GM21786 (cell line): ENCODE measurements at regions not wholly inside any gene's neighbourhood (a gene's known extent, or its start where the extent isn't known, plus 50 kb on each side); places are given as distances from the start of the nearest gene placed in this dataset.
A peak's percentile ranks its signal among the peaks of the same experiment; 100 is the strongest.

Experiments used
- ATAC-seq: cut with Tn5 transposase; IDR thresholded peaks from one replicate; pipeline ENCODE4 v1.9.1; 2021; ENCODE audit not compliant: unreplicated experiment

GRCh38 chr10:108208732-108209131 lies 1044.2 kb upstream of the SORCS1 start:
- no peak for ATAC-seq

DNA sequence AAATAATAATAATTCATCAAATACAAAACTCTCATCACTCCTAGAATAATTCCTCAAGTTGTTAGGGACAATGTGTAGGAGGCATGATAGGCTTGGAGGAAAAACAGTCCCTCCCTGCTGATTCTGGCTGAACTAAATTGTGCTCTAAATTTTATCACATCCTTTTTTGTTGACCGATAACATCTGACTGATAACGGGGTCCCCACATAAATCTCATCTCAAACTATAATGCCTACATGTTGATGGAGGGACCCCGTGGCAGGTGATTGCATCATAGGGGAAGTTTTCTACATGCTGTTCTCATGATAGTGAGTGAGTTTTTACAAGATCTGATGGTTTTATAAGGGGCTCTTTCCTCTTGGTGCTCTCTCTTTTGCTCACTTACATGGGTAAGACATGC lies 1043.5 kb upstream of the SORCS1 start:
- no peak for ATAC-seq

GRCh38 chr10:108204528-108205305 lies 1040.2 kb upstream of the SORCS1 start:
- ATAC-seq, result peak; percentile 85

GRCh38 chr10:108203905-108204527 lies 1039.5 kb upstream of the SORCS1 start:
- peak; percentile 6 for ATAC-seq

GRCh38 chr10:108187408-108188012 lies 1023.0 kb upstream of the SORCS1 start:
- no peak for ATAC-seq

- ATAC-seq, result no peak
Observed at GRCh38 chr10:108184114-108184513, 1019.6 kb upstream of the SORCS1 start.

DNA sequence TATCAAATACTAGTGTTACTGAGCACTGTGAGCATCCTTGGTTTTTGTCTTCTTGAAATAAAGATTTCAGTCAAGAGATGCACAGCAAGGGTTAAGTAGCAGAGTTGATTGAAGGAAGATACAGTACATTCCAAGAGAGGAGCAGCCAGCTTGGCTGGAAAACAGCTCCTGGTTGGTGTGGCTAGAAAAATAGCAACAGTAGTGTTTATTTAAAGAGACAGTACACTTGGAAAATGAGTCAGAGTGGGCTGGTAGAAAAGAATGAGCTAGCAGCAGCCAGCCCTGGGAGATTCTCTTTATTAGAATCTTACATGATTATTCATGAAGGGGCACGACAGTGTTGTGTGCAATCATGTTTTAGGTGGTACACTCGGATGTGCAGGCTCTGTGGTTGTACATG lies 1016.4 kb upstream of the SORCS1 start:
- ATAC-seq, result no peak

DNA sequence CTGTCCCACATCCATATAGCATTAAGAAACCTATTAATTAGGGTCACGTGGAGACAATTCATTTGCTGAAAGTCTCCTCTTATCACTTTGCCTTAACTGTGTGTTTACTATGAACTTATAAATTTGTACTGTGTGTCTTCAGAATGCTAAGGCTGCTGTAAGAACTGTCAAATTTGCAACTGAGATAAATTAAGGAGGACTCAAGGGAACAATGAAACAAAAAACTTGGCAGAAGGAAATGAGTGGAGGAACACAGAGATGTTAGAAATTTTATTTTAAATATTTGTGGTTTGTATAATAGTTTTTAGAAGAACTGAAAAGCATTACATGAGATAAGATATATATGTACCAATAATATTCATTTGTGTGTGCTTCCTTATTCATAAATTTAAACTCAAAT lies 1005.3 kb upstream of the SORCS1 start:
- no peak for ATAC-seq

DNA sequence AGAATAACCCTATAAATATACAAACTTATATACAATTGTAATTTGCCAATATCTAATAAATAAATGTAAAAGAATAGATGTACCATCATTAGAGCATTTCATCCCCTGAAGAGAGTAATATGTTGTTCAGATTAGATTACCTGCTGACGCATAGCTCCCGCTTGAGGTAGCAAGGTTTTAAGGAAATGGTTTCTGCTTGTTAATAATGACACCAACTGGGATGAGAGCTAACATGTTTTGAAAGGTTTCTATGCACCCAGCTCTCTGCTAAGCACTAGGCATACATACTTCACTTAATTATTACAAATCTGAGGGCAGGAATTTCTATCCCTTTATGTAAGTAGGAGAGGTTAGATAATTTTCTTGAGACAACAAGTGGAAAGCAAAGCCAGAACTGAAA lies 1003.3 kb upstream of the SORCS1 start:
- ATAC-seq, result no peak

DNA sequence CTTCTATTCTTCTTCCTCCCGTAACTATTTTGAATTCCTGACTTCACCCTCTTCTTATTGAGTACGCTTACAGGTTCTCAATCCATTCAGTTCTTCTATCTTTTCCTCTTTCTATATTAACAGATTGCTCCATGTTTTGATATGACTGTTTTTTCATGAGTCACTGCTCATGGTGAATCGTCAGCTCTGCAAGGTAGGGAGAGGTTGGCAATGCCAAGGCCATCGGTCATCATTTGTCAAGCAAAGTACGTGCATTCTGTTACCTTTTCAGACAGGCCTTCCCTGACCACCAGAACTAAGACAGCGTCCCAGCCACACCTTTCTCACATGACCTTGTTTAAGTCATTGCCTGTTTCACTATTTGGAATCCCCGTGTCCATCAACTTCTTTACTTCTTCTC lies 1001.9 kb upstream of the SORCS1 start:
- ATAC-seq, result no peak

DNA sequence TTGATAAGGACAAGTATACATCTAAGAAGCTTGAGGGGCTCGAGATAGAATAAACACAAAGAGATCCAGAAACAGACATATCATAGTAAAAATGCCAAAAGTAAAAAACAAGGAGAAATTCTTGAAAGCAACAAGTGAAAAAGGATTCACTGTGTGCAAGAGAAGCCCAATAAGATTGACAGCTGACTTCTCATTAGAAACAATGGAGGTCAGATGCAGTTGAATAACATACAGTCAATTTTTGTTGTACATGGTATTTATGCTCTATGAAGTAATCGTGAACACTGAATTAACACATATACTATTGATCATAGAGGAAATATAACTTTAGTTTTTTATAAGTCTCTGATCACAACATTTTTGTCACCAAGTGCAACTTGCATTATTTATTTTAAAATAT lies 982.8 kb upstream of the SORCS1 start:
- no peak for ATAC-seq

GRCh38 chr10:108141064-108141463 lies 976.6 kb upstream of the SORCS1 start:
- ATAC-seq, result no peak

DNA sequence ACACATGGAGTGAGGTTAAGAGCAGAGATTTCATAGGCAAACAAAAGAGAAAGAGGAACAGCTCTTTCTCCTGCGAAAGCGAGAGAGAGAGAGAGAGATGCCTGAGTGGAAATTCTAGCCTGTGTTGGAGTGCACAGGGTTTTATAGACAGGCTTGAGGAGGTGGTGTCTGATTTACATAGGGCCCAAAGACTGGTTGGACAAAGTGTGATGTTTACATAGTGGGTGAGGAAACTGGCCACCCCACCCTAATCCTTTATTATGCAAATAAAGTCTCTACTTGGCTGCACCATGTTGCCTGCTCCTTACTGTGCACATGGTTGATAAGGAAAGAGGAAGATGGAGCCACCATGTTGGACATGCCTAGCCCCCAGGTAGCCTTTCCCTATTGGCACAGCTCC lies 967.8 kb upstream of the SORCS1 start:
- no peak for ATAC-seq

DNA sequence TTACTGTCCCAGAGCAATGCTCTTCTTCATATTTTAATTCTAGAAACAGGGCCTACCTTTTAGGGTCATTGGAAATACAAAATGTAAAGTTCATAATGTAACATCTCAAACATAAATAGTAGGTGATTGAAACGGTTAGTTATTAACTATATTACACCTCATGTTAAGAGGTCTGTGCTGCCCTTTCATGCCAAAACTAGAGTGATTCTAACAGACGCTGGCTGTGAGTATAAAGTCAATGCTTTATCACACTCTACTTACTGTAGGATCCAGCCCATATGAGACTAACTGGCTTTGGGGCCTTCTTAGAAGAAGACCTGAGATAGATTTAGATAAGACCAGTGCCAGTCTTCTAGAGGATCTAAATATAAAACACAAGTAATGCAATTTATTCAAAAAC lies 966.1 kb upstream of the SORCS1 start:
- ATAC-seq, result no peak

DNA sequence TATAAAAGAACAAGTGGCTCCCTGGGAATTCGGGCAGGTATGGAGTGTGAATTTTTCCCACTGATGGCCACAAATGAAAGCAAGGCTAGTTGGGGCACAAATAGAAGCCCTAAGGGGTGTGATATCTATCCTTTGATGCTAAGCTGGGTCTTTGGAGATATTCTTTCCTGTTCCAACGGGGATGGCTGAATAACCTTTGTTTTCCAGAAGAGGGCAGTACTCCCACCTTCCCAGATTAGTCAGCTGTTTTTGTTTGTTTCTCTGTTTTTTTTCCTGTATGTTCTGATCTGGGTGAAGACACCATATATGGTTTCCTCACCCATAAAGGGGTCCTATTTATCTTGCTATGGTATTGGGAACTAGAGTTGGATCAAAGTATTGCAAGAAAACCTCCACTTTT lies 947.7 kb upstream of the SORCS1 start:
- ATAC-seq, result no peak

DNA sequence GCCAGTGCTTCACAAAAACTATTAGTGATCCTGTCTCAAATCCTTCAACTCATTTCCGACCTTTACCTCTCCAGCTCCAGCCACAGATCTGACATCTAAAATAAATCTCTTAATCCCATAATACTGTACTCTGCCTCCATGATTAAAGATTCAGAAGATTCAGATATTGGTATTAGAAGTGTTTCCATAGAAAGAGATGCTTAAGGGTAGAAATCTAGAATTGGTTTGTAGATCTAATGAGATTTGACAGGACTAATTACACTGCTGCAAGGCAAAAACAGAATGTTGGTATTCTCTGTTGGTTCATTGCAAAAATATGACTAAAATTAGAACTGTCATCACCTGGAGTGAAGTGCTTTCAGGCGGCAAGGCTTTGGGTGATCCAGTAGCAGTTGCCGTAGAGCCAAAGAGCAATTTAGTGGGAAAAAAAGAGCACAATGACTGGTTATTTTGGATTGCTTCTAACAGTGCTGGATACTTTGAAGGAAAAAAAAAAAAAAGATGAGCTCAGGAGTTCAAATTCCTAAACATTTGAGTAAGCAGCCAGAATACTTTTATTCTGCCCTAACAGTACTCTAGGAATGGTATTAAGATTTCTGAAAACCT lies 940.1 kb upstream of the SORCS1 start:
- no peak for ATAC-seq

- ATAC-seq, result no peak
Observed at GRCh38 chr10:108097258-108097657, 932.8 kb upstream of the SORCS1 start.

DNA sequence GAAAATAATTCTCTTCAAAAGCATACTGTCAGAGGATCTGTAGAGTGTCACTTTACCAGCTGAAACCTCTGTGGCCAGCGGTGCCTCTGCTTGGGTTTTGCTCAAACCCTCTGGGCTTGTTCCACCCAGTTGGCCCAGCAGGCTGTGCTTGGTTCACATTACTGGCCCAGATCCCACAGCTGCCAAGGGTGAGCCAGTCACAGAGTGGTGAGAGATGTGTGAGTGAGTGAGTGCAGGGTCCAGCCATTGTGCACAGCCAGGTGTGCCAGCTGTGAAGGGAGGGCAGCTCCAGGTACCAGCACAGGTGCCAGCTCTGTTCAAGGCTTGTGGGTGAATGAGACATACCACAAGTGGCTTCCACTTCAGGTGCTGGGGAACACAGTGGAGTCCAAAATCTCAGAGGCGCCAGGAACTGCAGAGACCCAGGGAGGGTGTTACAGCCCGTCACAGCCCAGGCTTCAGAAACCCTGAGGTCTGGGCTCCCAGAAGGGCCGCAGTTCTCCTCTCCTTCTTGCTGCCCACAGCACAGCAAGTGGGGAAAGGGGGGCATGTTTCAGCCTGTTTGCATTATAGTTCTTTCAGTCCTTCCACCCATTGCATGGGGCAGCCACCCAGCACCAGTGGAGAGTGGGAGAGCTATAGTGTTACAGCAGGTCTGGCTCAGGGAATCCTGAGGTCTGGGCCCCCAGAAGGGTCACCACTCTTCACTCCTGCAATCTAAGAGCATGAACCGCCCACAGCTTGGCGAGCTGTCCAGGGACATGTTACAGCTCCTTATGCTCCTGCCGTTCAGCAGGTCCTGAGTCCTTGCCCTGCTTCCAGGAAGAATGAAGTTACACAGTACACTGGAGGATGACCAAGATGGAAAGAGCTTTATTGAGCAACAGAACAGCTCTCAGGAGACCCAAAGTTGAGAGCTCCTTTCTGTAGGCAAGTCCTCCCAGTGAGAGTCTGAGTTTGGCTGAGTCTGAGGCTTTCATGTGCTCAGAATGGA lies 931.7 kb upstream of the SORCS1 start:
- no peak for ATAC-seq

DNA sequence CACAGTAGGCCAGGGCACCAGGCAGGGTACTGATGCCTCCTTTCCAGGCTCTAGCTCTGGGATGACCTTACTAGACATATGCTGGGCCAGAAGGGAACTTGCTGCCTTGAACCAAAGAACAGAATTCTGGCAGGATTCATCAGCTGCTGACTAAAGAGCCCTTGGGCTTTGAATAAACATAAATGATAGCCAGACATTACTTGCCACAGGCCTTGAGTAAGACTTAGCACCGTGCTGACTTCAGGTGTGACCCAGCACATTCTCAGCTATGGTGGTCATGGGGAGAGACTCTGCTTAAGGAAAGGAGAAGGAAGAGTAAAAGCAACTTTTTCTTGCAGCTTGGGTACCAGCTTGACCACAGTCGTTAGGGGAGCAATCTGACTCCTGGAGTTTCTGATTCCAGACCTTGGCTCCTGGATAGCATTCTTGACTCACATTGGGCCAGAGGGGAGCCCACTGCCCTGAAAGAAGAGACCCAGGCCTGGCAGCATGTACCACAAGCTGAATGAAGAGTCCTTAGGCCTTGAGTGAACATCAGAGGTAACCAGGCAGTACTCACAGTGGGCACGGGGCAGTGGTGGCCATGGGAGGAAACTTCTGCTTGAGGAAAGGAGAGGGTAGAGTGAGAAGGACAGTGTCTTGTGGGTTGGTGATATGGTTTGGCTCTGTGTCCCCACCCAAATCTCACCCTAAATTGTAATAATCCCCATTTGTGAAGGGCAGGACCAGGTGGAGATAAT lies 926.1 kb upstream of the SORCS1 start:
- ATAC-seq, result no peak

GRCh38 chr10:108086502-108086901 lies 922.0 kb upstream of the SORCS1 start:
- ATAC-seq, result no peak
